HG02885 (cell line): ENCODE measurements at regions not wholly inside any gene's neighbourhood (a gene's known extent, or its start where the extent isn't known, plus 50 kb on each side); places are given as distances from the start of the nearest gene placed in this dataset.

Experiments used
- ATAC-seq: cut with Tn5 transposase; IDR thresholded peaks from one replicate; pipeline ENCODE4 v1.9.1; 2021; ENCODE audit warnings: mild to moderate bottlenecking; ENCODE audit not compliant: unreplicated experiment, poor library complexity

DNA sequence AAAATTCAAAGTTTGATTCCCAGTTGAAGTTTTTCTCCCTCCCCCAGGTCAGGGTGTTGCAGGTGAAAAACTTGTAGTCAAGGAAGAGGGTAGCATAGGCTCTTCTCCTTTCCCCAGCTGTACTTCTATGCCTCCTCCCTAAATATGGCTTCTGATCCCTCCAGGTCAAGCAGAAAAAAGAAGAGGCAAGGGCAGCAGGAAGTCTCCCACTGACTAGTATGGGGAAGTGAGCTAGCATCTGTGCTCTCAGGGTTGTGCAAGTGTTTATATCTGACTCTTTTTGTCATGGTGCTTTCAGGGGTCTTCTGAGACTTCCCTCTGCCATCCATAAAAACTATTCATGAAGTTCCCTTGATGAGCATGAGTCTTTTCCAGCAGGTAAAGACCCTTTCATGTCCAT, 76.0 kb downstream of the ATPSCKMT start:
- no peak for ATAC-seq

DNA sequence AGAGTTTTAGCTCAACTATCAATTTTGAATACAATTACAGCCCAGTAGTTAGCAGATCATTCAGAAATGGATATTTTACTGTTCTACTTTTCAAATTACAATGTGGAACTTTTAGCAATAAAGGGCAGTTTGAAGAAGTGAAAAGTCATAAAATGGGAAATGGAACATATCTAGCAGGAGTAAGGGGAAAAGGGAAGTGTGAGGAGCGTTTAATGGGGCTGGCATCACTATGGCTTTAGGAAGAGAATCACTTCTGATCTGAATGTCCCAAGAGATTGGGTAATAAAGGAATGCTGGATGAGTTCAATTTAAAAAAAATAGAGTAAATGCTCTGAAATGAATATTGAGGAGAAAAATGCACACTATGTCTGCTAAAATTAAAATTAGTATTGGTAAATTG, 77.4 kb downstream of the ATPSCKMT start:
- ATAC-seq = no peak

DNA sequence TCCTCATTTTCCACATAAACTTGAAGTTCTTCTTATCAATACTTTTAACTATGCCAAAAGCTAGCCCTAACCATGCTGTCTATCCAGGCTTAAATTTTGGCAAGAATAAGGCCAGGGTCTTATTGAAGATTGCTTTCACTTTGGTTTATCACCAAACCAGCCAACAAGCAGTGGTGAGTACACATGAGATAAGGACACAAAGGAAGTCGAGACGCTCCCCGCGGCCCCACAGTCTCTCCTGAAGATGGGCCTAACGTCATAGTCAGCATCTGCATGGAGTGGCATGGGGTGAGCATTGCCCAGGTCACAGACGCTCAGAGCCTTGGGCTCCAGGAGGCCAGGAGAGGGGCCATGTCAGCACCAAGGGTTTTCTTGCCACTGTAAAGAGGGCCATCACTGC, 80.3 kb downstream of the ATPSCKMT start:
- no peak for ATAC-seq

DNA sequence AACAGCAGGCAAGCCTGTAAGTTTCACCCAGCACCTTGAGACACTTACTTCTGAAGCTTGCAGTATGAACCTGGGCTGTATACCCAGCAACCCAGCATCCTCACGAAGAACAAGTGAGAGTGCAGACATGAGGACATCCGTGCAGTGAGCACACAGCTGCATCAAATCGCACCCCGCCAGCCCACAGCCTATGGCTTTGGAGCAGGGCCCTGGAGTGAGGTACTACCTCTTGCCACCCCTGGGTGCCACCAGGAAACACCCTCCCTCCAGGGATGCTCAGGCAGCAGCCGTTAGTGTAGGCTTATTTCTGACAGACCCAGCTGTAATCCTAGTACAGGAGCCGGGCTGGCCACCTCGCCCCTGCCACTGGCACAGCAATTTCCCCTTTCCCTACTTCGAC, 81.4 kb downstream of the ATPSCKMT start:
- peak; percentile 14 for ATAC-seq

DNA sequence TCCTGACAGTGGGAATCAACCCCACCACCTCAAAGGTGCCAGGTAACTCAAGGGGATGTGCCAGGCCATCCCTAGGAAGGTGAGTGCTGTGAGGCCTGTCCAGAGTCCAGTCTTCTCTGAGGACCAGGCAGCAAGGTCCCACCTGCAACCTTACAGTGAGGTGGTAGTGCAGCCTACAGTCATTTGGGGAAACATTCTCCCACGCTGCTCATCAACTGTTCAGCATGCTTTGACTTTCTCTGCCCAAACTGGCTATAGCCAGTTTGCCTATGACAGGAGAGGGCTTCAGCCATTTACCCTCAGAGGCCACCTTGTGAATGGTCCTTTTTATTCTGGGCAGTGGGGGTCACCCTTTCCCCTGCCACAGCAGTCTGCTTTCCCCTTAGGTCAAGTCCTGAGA, 81.9 kb downstream of the ATPSCKMT start:
- peak; percentile 56 for ATAC-seq

DNA sequence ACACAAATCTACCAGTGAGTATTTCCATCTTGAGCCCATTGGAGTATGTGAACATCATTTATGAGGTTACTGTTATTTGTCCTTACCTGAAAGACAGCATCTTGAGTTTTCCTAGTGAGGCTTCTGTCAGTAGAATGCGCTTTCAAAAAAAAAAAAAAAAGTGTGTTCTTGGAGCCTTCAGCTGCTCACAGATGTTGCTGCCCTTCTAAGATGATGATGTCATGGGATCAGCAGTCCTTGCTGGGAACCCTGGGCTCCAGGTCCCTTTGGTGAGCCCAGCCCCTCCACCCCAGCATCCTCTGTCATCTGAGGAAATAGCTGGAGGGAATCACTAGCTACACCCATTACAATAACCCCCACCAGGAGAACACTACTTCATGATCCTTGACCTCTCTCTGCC, 83.3 kb downstream of the ATPSCKMT start:
- ATAC-seq = no peak

DNA sequence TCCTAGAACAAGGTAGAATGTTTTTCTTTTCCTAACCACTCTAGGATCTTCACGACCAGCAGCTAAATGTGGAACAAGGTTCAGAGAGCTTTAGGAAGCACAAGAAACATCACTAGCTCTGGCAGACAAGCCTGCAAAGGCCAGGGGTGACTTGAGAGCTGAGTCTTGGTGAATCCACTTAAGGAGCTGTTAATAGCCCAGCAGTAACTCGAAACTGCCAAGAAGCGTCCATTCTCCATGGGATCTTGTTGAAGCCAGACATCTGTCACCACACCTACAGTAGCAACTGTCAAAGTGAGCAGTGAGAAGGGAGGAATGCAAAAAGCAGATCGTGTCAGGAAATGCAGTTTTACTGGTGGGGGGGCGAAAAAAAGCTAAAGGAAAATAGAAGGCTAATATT, 87.2 kb downstream of the ATPSCKMT start:
- no peak for ATAC-seq

DNA sequence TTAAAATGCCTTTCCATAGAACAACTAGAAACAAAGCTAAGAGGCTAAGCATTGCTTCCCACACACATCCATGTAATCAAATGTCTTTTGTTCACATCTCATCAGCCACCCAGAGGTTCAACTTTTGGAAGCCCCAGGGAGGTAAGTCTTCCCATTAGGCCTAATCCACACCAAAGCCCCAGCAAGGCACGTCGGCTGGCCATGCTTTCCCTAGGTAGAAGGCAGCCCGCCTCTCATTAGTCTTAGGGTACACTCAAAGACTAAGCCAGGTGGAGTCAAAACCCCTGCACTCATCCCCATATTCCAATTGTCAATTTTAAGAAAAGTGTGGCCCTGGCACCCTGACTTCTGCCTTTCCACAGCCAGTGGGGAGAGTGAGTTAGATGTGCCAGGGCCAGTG, 87.9 kb downstream of the ATPSCKMT start:
- no peak for ATAC-seq

DNA sequence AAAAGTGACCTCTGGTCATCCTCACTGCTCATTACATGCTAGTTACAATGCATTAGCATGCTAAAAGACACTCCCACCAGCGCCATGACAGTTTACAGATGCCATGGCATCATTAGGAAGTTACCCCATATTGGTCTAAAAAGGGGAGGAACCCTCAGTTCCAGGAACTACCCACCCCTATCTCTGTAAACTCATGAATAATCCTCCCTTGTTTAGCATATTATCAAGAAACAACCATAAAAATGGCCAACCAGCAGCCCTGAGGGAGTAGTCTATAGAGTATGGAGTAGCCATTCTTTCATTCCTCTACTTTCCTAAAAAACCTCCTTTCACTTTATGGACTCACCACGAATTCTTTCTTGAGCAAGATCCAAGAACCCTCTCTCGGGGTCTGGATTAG, 89.4 kb downstream of the ATPSCKMT start:
- ATAC-seq = no peak

DNA sequence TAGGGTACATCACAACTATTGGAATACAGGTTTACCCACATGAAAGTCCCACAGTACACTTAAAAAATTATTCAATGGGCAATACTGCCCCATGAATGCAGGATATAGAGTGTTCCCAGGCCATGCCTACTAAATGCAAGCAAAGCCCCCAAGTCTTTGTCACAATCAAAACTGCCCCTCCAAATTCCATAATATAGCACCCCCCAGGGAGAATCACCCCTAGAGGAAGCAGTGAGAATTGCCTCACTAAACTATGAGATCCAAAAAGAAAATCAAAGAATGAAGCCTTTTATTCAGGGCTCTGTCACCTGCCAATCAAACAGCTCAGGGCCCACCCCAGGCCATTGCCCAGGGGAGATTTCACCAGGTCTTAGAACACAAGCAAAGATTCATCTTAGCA, 90.8 kb downstream of the ATPSCKMT start:
- no peak for ATAC-seq

DNA sequence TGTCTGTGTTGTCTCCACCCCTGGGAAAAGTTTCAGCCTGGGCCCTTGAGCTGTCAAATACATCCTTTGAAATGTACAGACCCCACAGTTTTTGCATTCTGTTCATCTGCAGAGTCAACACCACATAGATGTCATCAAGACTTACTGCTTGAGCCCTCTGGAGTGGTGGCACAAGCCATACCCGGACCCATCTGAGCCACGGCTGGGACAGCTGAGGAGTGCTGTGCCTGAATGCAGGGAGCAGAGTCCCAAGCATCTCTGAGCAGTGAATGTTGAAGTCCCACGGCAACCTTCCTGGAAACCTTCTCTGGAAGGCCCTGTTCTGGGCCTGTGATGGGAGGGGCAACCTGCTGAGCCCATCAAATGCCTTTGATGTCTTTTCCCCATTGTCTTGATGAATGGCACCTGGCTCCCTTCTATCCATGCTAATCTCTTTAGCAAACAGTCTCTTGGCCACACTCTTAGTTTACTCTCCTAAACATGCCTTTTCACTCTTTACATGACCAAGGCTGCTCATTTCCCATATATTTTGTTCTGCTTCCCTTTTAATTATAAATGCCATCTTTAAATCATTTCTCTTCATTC, 92.5 kb downstream of the ATPSCKMT start:
- ATAC-seq = no peak

DNA sequence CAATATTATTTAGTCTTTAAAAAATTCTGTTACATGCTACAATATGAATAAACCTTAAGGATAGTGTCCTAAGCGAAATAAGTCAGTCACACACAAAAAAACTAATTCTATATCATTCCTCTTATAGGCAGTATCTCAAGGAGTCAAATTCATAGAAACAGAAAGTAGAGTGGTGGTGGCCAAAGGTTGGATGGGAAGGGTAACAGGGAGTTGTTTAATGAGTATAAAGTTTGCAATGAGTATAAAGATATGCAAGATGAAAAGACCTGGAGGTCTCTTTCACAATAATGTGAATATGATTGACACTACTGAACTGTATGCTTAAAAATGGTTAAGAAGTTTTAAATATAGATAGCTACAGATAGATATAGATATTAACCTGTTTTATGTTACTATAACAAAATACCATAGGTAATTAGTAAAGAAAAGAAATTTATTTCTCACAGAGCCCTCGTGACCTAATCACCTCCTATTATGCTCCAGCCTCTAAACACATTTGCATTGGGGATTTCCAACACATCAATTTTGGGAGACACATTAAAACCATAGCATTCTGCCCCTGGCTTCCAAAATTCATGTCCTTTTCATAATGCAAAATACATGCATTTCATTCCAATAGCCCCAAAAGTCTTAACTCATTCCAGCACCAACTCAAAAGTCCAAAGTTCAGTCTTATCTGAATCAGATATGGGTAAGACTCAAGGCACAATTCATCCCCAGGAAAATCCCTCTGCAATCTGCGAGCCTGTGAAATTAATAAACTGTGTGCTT, 93.6 kb downstream of the ATPSCKMT start:
- no peak for ATAC-seq

DNA sequence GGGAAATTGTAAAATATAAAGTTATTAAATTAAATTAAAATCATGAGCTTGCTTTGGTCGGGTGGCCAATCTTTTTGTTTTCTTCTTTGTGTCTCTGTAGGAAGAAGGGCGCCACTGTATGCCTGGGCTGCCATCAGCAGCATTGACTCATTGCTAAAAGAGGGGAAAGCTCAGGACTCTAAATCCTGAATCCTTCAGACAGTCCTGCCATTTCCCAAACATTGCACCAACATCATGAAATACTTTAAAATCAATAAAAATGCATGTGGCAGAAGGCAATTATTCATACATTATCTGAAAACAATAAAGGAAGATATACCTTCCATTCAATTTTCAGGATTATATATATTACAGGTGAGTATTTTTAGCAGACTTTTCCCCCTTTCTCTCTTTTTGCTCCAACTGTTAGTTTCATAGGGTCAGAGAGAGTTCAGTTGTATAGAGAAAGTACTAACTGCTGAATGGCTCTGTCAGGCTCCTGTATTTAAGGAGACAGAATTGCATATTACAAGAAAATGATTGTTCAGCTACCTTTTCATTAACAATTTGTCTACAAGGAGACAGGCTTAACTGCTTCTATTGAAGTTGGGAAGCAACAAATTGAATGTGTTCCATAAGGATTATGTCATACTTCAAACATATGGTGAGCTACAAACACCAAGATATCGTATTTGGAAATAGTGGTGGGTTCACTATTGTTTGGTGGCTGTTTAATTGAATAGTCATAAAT, 95.7 kb downstream of the ATPSCKMT start:
- ATAC-seq = no peak

DNA sequence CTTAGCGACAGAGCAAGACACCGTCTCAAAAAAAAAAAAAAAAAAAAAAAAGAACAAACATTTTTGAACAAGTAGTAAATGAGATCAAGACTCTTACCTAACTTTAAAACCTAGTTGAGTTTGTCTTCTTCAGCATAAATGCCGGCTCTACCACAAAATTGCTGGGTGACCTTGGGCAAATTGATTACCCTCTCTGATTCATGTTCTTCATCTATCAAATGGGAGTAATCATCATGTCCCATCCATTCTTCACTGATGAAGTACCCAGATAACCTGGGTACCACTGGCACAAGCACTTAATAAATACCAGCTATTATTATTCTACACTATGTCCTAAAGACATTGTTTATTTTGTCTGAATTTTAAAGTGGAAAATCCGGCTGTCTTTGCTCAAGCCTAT, 96.3 kb downstream of the ATPSCKMT start:
- ATAC-seq = no peak

DNA sequence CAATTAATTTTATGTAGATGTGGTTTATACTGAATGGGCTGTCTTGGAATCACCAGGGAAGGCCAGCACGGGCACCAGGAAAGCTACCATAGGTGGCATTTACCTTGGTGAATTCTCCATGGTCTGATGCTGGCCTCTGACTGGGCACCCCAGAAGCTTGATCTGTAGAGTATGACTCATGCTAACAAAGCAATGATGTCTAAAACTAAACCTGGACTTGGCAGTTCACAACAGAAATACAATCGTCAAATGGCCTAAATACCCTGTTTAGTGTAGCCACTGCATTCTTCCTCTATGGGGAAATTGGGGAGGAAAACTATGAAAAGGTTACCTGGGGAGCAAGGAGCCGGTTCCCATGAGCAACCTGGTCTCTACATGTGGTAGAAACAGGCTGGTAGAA, 98.0 kb downstream of the ATPSCKMT start:
- ATAC-seq = no peak

DNA sequence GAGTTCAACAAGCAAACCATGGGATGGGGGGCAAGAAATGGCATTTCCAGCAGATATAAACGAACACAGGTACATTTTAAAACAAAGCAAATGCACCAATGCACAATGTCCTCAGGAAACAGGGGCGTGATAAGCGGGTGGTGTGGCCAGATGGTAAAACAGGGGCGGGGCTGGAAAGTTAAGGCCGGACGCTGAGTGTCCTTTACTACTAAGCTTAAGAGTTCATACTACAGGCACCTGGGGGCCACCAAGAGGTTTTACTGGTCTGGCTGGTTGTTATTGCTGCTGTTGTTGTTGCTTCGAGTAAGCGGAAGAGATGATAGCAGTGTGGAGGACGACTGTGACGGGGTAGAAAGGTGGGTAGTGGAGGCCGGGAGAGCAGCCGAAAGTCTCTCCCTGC, 99.8 kb downstream of the ATPSCKMT start:
- no peak for ATAC-seq

DNA sequence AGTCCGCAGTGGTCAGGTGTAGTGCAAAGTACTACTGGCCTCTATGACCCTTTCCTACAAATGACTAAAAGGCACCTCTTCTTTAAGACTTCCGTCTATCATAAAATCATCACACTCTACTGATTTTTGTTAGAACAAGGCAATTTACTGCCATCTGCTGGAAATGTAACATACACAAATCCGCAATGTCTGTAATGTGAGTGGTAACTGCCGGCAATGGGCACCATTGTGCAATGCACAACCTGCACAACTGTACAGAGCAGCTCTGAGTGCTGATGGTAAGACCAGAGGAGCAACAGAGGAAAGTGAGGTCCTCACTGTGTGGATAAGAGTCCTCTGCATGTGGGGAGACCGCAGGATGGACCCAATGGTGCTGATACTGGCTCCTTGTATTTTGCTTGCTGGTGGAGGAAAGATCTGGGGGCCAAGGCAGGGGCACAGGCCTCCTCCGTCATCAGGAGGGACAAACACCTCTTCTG, 103.7 kb downstream of the ATPSCKMT start:
- ATAC-seq = peak; percentile 66

DNA sequence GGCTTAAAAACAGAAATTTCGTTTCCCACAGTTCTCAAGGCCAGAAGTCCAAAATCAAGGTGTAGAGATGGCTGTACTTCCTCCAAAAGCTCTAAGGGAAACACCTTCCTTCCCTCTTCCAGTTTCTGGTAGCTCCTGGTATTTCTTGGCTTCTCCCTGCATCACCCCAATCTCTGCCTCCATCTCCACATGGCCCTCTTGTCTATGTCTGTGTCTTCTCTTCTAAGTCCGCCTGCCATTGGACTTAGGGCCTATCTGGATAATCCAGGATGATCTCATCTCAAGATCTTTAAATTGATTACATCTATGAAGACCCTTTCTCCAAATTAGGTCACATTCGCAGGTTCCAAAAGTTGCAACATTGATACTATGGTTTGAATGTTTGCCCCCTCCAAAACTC, 105.6 kb downstream of the ATPSCKMT start:
- ATAC-seq = no peak

DNA sequence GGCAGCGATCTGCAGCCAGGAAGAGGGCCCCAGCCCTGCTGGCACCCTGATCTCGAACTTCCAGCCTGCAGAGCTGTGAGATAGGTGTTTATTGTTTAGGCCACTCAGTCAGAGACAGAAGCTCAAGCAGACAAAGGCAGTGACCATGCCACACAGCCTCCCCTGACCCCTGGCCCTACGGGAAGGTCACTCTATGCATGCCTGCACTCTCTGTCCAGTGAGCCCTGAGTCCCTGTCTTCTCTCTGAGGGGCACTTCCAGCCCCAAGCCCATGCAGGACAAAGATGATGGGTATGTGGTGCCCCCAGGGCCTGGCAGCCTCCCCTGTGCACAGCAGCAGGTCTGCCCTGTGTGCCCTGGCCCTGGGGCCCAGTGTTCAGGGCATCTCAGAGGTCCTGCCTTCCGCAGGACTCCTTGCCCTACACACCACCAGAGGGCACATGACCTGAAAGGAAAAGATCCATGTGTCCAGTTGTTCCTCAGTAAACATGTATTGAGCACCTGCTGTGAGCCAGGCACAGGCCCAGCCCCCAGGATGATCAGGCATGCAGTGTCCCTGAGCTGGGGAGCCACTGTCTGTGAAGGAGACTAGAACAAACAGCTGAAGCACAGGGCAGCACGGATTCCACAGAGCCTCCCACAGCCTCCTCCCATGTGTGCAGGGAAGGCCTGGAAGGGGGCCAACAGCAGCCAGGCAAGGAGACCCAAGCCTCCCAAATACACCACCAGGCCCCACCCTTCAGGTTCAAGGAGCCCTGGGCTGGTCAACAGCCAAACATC, 109.3 kb downstream of the ATPSCKMT start:
- ATAC-seq = no peak

DNA sequence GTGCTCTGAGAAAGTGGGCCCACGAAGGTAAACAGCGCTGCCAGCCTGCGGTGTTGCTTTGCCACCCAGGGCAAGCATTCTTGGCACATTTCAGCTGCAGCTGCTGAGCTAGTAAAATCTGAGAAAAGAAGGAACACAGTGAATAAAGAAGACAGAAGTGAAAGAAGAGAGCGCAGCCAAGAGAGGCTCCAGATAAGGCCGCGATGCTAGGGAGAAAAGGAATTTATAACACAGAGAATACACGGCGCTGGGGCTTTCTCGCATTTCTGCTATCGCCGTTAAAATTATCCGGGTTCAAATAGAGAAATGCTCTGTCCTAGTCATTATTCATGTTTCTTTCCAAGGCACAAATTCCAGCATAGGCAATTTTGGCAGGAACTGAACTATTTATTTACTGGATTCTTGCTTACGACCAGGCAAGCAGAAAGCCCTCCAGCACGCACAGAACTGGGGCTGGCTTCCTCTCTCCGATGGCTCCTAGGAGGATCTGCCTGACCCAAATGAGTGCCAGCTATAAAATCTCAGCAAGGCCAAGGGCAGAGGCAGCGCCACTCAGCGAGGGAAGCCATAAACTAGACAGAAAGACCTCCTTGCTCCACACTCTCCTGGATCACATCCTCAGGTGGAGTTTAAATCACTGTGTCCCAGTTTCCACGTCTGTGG, 111.2 kb downstream of the ATPSCKMT start:
- ATAC-seq = no peak
